GM12874 (cell line): ENCODE measurements at regions not wholly inside any gene's neighbourhood (a gene's known extent, or its start where the extent isn't known, plus 50 kb on each side); places are given as distances from the start of the nearest gene placed in this dataset.

Experiments
- TF ChIP-seq, protein P1 (sequence below): IDR thresholded peaks from 2 replicates; pipeline ENCODE4 v1.5.1; 2011; ENCODE audit warnings: low read depth, mild to moderate bottlenecking, control low read depth, low read length, moderate library complexity; ENCODE audit not compliant: insufficient read depth

DNA sequence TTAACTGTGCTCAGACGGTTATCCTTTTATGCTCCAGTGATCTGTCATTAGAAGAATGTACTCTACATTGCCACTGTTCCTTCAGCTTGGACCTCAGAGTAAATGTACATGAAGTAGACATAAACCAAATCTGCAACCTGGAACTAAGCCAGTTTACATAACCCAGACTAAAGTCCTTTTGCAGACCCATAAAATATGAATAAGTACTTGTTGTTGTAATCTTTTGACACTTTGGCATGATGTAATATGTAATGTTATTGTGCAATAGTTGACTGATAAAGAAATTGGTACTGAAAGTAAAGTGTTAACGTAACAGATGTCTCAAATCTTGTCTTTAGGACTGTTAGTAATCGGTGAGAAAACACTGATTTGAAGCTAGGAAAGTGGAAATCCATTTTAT, 115.8 kb upstream of the SORCS1 start:
- TF ChIP-seq, protein P1, sequence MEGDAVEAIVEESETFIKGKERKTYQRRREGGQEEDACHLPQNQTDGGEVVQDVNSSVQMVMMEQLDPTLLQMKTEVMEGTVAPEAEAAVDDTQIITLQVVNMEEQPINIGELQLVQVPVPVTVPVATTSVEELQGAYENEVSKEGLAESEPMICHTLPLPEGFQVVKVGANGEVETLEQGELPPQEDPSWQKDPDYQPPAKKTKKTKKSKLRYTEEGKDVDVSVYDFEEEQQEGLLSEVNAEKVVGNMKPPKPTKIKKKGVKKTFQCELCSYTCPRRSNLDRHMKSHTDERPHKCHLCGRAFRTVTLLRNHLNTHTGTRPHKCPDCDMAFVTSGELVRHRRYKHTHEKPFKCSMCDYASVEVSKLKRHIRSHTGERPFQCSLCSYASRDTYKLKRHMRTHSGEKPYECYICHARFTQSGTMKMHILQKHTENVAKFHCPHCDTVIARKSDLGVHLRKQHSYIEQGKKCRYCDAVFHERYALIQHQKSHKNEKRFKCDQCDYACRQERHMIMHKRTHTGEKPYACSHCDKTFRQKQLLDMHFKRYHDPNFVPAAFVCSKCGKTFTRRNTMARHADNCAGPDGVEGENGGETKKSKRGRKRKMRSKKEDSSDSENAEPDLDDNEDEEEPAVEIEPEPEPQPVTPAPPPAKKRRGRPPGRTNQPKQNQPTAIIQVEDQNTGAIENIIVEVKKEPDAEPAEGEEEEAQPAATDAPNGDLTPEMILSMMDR = no peak

DNA sequence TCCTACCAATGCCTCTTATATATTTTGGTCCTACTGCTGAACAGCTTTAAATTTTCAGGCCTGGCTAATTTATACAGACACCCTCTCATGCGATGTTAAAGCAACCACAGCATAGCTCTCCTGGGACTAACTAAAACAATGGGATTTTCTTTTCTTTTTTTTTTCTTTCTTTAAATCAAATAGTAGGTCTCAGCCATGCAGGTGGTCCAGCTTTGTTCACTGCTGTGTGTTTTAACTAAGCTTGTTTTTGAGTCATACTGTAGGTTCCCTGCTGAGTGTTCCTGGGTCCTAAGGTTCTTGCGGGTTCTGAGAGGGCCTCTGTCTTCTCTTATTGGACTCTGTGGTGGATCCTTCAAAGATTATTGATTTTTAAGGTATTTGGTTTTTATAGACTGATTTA, 113.1 kb upstream of the SORCS1 start:
- TF ChIP-seq, protein P1 = no peak

DNA sequence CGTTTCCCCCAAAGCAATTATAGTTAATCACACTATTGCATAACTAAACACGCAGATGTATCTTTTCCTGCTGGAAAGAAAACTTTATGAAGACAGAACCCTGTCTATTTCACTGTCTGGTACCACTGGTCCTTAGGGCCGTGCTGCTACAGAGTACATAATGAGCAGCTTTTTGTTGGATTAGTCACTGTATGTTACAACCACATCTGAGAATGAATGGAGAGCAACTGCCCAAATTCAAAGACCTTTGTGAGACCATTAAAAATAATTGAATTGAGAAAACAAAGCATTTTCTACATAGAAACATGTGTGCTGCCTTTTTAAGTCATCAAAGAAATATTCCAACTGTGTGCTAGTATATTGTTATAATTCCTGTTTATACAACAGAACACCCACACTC, 111.3 kb upstream of the SORCS1 start:
- TF ChIP-seq, protein P1 = no peak

DNA sequence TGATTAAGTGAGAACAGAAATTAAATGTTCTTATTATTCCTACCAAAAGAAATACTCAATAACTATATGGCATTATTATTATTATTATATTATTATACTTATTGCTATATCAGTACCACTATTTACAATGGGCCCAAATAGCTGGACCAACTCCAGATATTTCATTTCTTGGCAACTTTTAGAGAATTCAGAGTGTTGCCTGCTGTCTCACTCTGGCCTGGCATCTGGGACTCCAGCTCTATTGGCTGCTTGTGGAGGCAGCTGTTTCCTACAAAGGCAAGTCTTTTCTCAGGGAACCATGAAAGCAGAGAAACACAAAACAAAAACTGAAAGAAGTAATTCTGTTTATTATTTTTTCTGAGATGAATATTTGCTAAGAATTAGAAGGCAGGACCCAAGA, 105.1 kb upstream of the SORCS1 start:
- TF ChIP-seq, protein P1 = no peak

DNA sequence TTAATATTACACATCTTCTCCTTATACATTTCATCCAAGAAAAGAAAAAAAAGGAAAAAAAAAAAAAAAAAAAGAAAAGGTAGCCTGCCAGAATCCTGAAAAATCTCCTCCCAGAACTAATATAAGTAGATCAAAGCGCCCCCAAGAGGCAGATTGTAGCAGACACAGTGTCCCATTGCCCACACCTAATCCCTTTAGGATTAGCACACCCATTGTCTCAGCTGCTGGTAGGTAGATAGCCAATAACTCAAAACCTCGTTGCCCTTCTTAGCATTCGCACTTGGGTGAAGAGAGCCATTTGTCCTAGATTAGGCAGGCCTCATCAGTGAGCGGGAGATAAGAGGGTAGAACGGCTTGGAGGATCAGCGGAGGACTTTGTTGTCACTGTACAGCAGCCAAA, 100.2 kb upstream of the SORCS1 start:
- TF ChIP-seq, protein P1 = 0 out of 2 replicates have a peak, but pooled peaks have one; percentile 15

DNA sequence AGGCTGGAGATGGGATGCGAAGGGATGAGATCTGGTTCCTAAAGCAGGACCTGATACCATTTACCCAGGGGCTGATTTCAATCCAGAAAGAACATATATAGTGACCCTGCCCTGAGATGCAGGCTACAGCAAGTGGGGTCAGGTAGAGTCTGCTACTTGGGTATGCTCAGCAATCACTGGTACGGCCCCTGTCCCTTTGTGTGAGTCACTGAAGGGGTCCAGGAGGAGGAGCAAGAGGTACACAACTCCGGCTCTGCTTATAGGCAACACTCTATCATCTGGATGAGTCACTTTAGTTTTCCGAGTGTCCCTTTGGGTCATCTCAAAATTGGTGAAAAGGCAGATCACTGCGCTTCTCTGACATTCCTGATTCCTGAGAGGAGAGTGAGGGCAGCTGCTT, 79.6 kb upstream of the SORCS1 start:
- TF ChIP-seq, protein P1 = no peak

DNA sequence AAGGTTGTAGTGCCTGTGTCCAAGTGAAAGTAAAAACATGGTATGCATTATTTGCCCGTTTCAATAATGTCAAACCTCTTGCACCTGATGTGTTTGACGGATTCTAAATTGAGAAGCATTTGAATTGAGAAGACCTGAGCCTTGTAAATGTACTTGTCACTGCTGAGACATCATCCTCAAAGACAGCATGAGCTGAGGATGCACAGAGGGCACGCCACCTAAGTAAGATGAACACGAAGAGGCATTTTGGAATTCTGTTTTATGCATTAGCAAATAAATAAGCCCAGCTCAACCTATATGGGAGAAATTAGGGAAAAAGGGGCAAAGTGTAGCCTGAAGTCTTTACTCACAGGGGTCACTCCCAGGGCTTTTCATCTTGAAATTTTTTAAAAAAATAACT, 73.8 kb upstream of the SORCS1 start:
- TF ChIP-seq, protein P1 = no peak

DNA sequence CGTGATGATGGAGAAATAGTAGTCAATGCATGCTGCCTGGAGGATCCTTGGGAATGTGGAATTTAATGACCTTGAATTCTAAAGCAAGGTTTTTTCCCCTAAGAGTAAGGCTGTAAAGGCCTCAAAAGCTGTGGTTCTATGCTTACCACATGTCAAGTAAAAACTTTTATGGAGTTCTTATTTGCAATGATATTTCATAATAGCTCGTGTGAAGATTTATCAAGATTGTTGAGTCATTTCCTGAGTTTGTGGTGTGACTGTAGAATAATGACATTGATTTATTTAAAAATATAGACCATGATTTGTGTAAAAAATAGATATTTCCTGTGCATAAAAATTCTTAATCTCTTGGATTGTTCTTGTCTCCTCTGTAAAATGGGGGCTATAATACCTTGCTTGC, 67.5 kb upstream of the SORCS1 start:
- TF ChIP-seq, protein P1 = no peak
